Thoracic aorta (tissue), 2 donors: ENCODE measurements at regions not wholly inside any gene's neighbourhood (a gene's known extent, or its start where the extent isn't known, plus 50 kb on each side); places are given as distances from the start of the nearest gene placed in this dataset.

Source experiments
- ATAC-seq: fragments of 150-250 bp; one replicate; pipeline ENCODE4 v1.8.0; 2017; ENCODE audit warnings: low read depth; ENCODE audit not compliant: insufficient number of reproducible peaks, low FRiP score
- DNase-seq: peaks from one replicate; pipeline ENCODE4 v3.0.0-alpha.2; 2020; ENCODE audit warnings: low spot score
- H3K27ac ChIP-seq, 2 donors: fragments of 200-600 bp; sonication (generic); 1 replicate in 1 of 2; 2 replicates in 1 of 2; pipeline ENCODE4 v1.5.1; 2016; ENCODE audit warnings: mild to moderate bottlenecking in 2 of 2, moderate library complexity in 2 of 2
- H3K27me3 ChIP-seq: fragments of 200-600 bp; sonication (generic); replicated peaks from 2 replicates; pipeline ENCODE4 v1.6.0; 2016; ENCODE audit warnings: mild to moderate bottlenecking; ENCODE audit not compliant: insufficient read depth
- H3K36me3 ChIP-seq: fragments of 200-600 bp; sonication (generic); one replicate; pipeline ENCODE4 v1.5.1; 2016
- H3K4me1 ChIP-seq, 2 donors: fragments of 200-600 bp; sonication (generic); 1 replicate in 1 of 2; 2 replicates in 1 of 2; pipeline versions ENCODE4 v1.5.1 to v1.6.0; 2016; ENCODE audit warnings: low read depth in 2 of 2, mild to moderate bottlenecking in 1 of 2; ENCODE audit not compliant: control insufficient read depth in 1 of 2
- H3K4me3 ChIP-seq: fragments of 200-600 bp; sonication (generic); 2 replicates; pipeline ENCODE4 v1.5.1; 2016; ENCODE audit warnings: mild to moderate bottlenecking
- H3K9me3 ChIP-seq: fragments of 200-600 bp; sonication (generic); 2 replicates; pipeline ENCODE4 v1.5.1; 2016
- CTCF ChIP-seq: fragments of 200-600 bp; sonication (generic); IDR thresholded peaks from one replicate; pipeline ENCODE4 v1.5.1; 2019; ENCODE audit warnings: antibody characterized with exemption

- H3K36me3 ChIP-seq = no peaks in the 10 kb centered on the region
- H3K27me3 ChIP-seq = no peaks in the 10 kb centered on the region
- H3K27ac ChIP-seq = no peak overlapping the region
- ATAC-seq (no peak), DNase-seq (no peak)
- TF ChIP-seq CTCF = no peak
- H3K4me3 ChIP-seq = no peak overlapping the region
- no peaks in the 10 kb centered on the region for H3K9me3 ChIP-seq
- H3K4me1 ChIP-seq = no peaks in the 10 kb centered on the region
Observed at GRCh38 chr10:128632694-128633093, 506.5 kb upstream of the MKI67 start.

GRCh38 chr10:128633864-128634540 lies 507.8 kb upstream of the MKI67 start:
- DNase-seq (no peak), ATAC-seq (no peak)
- H3K4me1 ChIP-seq = no peaks in the 10 kb centered on the region

GRCh38 chr10:128642023-128642422 lies 515.8 kb upstream of the MKI67 start:
- Histone ChIP-seq H3K27ac (no peak overlapping the region), H3K4me3 (no peak overlapping the region), H3K4me1 (no peaks in the 10 kb centered on the region), H3K9me3 (no peaks in the 10 kb centered on the region), H3K36me3 (no peaks in the 10 kb centered on the region), H3K27me3 (no peaks in the 10 kb centered on the region)
- no peak for TF ChIP-seq CTCF
- DNase-seq (no peak), ATAC-seq (no peak)

More at GRCh38 chr10:128633864-128634540, 507.8 kb upstream of the MKI67 start:
- Histone ChIP-seq H3K9me3 (no peaks in the 10 kb centered on the region), H3K36me3 (no peaks in the 10 kb centered on the region), H3K27me3 (no peaks in the 10 kb centered on the region), H3K27ac (no peak overlapping the region), H3K4me3 (no peak overlapping the region)
- TF ChIP-seq CTCF = no peak

GRCh38 chr10:128642502-128642901 lies 516.3 kb upstream of the MKI67 start:
- no peak for ATAC-seq
- no peak for TF ChIP-seq CTCF
- H3K27ac ChIP-seq = no peak overlapping the region

GRCh38 chr10:128643658-128644057 lies 517.4 kb upstream of the MKI67 start:
- Histone ChIP-seq H3K4me1 (no peaks in the 10 kb centered on the region), H3K27me3 (no peaks in the 10 kb centered on the region), H3K36me3 (no peaks in the 10 kb centered on the region), H3K27ac (no peak overlapping the region), H3K9me3 (no peaks in the 10 kb centered on the region), H3K4me3 (no peak overlapping the region)
- no peak for ATAC-seq
- DNase-seq = no peak
- TF ChIP-seq CTCF = no peak

More at GRCh38 chr10:128642502-128642901, 516.3 kb upstream of the MKI67 start:
- Histone ChIP-seq H3K27me3 (no peaks in the 10 kb centered on the region), H3K4me1 (no peaks in the 10 kb centered on the region), H3K9me3 (no peaks in the 10 kb centered on the region), H3K36me3 (no peaks in the 10 kb centered on the region), H3K4me3 (no peak overlapping the region)
- DNase-seq = no peak
